GM19035 (cell line): ENCODE measurements at regions not wholly inside any gene's neighbourhood (a gene's known extent, or its start where the extent isn't known, plus 50 kb on each side); places are given as distances from the start of the nearest gene placed in this dataset.

Experiments used
- ATAC-seq: cut with Tn5 transposase; IDR thresholded peaks from one replicate; pipeline ENCODE4 v1.9.1; 2021; ENCODE audit not compliant: unreplicated experiment

DNA sequence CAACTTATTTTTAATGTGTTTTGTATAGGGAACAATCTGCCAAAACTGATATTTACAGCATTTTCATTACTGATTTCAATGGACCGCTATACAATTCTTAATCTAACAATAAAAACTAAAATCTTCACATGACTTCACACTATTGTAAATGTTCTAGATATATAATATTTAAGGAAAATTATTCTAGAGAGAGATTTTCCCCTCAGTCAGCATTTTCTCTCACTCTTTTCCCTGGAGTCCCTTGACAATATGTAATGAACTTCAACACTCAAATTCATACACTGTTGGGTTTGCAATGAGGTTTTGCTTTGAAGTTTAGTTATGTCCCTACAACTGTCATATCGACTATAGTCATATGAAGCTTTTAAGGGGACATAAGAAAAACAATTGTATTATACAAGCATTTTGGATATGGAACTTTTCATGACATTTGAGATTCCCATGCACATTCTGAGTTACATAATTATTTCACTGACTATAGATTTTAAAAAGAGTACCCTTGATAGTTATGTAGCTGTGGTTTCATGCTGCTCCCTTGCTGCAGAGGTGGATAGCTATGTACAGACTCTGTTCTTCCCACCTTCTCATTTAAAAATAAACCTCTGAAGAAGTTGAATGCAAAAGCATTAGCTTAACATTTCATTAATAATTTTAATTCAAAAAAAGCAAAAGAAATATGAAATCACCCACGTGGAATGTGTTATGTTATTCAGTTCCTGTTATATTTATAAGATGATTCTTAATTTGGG, 338.5 kb downstream of the AKAIN1 start:
- no peak for ATAC-seq

DNA sequence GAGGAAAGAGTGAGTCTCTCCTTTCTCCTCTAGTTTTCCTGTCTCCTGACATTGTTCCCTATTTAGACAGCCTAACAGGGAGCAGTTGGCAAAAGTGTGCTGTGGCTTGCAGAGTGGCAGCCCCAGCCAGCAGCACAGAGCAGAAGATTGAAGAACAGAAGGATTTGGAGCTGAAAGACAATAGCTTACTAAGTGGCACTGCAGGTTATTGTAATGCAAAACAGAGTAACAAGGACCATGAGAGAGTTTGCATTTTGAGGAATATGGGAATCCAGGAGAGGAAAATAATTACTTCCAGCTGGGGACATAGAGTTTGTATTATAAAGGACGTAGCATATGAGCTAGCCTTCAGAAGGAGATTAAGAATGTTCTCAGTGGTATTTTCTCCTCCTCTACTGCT, 342.4 kb downstream of the AKAIN1 start:
- no peak for ATAC-seq

DNA sequence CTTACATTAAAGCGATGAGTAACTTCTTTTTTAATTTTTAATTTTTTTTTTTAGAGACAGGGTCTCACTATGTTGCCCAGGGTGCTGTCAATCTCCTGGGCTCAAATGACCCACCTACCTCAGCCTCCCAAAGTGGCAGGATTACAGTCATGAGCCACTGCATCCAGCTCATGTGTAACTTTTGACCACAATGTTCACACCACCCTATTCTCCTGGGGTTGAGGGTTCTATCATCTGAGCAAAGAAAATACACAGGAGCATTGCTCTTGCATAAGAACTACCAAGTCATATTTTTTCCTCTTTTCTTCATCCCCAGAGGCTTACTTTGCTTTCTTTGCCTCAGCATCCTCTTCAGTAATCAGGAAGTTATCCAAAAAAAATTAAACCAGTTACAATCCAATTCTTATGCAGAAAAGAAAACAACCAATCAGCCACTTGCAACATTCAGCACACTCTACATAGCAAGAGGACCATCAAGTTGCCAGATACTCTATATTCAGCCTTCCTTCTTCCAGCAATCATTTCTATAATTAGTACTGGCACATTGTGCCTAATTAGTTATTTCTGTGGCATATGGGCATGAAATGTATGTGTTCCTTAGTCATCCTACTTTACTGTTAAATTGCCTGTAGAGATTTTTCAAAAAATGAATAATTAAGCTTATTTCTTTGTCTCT, 345.6 kb downstream of the AKAIN1 start:
- no peak for ATAC-seq

DNA sequence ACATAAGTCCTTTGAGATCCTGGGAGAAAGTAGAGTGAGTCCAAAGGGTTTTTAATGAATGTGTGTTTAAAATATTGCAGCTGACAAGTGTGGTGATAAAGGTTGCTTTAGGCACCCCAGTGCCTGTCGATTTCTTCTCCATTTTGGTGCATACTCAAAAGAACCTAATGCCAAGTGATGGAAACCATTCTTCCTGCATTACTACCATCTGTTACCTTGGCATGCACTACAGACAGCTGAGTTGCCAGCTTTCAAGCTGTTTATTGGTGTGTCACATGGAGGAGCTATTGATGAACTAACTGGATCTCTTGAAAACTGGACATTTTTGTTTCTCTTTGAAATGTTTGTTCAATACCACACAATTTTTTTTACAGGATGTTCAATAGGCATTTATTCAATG, 350.0 kb downstream of the AKAIN1 start:
- ATAC-seq: no peak

DNA sequence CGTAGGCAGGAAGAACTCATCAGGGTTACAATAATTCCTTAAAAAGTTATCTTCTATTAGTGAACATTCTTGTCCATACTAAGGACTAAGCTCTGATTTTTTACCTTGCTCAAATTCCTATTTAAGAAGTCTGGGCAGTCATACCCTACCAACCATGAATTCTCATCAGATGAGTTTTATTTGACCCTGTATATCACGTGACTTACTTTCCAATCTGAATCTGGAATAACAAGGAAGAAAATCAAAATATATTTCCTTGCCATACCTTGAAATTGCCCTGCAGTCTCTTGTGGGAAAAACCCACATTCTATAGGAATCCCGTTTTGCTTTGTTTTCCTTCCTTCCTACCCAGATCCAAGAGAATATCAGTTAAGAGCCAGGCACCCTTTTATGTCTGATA, 352.7 kb downstream of the AKAIN1 start:
- no peak for ATAC-seq

DNA sequence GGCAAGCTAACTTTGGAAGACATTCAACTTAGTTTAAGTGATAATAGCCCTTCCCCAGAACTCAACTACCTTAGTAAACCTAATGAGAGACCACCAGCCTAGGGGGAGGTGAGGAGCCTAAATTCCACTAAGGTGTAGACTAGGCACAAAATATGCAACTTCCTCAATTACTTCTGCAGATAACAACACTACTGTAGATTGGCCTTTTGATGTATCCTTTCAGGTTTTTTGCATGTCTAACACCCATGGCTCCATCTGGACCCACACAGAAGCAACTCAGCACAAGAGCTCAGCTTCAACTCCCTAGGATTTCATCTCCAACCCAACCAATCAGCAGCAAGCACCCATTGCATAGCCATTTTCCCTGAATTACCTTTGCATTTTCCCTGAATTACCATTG, 353.3 kb downstream of the AKAIN1 start:
- no peak for ATAC-seq

DNA sequence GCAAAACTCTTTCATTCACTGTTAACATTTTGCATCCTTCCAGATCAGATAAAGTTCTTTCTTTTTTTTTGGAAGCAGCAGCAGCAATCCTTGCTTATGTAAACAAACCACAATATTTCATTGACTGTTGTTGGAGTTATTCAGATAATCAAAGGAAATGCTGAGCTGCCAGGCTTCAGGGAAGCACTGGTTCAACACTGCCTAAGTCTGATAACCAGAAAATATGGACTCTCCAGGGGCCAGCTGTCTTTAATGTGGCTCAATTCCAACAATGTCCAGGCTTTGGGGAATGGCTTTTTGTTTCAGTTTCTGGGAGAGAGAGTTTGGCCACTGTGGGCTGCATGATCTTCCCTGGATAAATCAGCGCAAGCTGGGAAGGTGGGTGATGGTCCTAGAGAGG, 354.3 kb downstream of the AKAIN1 start:
- ATAC-seq: no peak

DNA sequence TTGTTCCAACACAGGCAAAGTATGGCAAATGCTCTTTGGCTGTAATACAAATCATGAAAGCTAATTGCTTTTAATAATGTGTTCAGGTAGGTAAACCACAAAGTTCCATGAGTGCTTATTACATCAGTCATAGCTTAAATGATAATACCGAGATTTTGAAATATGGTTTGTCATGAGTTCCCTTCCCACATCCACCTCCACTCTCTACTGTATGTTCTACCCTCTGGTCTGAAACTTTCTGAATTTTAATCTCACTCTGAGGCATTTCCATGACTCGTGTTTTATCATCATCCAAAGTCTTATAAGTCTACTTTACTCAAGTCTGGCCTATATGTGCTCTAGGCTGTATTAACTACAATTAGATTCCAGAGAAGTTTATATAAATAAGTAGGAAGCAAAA, 354.8 kb downstream of the AKAIN1 start:
- ATAC-seq: no peak

DNA sequence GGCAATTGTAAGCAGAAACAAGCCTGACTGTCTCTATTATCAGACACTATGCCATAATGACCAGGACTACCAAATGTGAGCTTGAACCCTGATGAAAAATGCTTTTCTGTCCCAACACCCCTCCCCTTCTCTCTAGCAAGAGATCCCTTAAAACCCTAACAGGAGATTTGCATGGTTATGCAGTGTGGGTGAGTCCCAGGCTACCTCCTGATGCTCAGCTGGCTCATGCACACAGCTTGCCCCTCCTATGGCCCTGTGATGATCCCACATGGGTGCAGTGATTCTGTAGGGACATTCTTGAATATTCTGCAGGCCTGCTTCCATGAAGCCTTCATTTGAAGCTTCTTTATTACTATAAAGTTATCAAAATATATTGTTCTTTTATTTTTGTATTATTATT, 357.4 kb downstream of the AKAIN1 start:
- no peak for ATAC-seq

DNA sequence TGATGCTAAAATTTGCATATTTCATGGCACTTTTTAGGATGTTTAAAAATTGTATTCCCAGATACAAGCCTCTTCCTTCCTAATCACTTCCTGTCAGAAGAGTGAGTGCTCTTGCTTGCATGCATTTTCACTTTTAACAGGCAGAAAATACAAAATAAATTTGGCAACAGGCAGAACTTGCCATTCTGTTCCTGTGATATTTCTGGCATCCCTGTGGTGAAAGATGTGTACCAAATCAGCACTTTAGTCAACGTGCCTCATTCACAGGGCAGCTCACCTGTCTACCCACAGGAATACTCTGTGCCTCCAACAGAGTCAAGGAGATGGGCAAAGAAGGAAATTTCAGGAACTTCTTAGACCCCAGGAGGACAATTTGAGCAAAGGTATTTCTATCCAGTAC, 360.9 kb downstream of the AKAIN1 start:
- ATAC-seq: no peak

DNA sequence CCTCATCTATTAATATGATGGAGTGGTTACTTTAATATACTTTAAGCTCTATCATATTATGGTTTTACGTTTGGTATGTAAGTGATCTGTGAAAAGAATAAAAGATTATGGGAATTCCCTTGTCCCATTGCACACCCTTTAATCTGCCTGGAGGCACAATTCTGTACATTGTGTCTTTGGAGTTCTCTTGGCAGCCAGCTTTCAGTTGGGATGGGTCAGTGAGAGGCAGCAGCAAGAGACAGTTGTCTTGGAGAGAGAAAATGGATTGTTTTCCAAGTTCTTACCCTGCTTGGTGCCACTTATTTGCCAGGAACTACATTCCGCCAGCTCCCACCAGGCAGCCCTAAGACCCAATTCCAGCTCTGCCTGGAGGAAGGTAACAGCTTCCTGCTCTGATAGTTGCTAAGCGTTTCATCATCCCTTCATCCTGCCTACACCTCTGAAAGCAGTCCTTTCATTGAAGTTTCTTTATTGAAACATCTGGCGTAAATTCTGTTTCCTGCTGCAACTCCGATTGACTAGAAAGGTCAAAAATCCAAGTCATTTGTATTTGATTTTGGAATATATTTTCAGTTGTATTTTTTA, 365.2 kb downstream of the AKAIN1 start:
- ATAC-seq: no peak

DNA sequence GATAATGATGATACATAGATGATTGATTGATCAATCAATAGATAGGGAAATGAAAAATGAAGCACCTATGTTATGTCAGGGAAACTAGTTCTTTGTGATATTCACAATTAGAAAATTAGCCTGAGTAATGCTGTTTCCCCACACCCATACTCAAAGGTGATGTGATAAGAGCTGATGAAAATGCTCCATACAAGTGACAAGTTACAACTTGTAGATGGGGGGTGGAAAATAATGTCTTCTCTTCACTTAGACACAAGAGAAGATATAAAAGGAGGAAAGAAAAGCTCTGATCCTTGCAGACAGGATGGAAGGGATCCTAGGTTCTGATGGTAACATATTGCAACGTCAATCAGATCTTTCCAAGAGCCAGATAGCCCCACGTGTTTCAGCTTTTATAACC, 365.9 kb downstream of the AKAIN1 start:
- ATAC-seq: no peak

DNA sequence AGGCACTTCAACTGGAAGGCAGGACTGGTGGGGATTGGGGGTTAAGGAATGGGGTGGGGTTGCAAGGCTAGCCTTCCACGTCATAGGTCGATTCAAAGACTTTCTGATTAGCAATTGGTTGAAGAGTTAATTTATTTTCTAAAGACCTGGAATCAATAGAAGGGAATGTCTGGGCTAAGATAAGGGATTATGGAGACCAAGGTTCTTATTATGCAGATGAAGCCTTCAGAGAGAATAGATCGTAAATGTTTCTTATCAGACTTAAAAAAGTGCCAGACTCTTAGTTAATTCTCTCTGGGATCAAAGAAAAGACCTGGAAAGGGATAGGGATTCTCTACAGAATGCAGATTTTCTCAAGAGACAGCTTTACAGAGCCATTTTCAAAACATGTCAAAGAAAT, 368.0 kb upstream of the DLGAP1 start:
- no peak for ATAC-seq

DNA sequence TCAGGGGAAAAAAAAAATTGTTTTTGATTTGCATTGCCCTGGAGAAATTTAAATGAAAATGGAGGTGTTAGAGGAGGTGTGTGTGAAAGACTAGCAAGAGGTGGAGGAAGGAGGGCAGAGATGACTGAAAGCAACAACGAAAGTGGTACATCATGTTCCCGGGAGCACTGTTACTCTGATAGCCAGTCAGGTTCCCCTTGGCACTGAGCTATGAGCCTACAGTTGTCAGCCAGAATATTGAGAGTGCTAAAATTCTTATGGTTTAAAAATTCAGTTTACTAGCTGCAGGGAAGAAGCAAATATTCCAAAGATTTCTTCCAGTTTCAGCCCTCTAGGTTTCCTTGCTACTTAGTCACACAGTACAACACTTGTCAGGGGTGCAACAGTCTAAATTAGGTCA, 366.7 kb upstream of the DLGAP1 start:
- ATAC-seq: no peak

DNA sequence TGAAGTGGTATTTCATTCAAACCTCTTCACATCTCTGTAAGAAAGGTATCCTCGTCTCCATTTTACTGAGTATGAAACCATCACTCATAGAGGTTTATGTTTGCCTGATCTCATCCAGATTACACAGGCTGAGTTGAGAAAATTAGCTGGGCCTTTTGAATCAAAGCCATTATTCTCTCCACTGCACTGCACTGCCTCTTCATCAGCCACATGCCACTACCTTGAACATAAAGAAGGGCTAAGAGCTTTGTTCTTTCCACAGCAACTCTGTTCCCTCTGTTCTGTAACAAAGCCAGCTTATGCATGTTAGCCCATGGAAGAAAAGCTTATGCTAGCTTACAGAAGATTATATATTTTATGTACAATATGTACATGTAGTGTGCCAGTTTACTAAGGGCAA, 362.6 kb upstream of the DLGAP1 start:
- ATAC-seq: no peak

DNA sequence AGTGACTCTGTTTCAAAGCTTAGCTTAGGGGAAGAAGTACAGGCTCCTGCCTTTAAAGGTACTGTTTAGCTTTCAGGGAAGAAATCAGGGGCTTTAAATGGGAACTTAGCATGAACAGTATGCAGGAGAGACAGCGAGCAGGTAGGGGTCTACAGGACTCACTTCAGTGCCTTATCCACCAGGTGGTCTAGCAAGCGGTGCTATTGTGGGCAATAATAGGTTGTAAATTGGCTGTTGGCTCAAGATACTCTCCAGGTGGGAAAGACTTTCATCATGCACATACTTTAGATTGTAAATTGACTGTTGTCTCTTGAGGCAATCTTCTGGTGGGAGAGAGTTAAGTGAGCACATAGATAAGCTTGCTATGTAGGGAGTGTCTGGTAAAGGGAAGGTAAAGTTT, 358.6 kb upstream of the DLGAP1 start:
- no peak for ATAC-seq

DNA sequence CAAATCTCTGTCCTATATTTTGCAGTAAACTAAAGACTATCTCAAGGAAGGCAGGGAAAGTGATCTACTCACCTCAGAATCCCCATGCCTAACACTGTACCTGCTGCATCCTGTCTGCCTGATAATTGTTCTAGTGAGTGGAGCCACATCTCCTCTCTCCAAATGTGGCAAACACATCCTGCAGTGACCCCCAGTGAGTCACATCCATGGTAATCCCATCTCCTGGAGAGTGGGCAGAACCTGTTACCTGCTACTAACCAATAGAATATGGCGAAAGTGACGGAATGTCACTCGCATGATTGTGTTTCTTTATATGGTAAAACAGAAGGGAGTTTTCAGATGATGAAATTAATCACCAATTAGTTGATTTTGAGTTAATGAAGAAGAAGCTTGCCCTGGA, 353.8 kb upstream of the DLGAP1 start:
- ATAC-seq: no peak

DNA sequence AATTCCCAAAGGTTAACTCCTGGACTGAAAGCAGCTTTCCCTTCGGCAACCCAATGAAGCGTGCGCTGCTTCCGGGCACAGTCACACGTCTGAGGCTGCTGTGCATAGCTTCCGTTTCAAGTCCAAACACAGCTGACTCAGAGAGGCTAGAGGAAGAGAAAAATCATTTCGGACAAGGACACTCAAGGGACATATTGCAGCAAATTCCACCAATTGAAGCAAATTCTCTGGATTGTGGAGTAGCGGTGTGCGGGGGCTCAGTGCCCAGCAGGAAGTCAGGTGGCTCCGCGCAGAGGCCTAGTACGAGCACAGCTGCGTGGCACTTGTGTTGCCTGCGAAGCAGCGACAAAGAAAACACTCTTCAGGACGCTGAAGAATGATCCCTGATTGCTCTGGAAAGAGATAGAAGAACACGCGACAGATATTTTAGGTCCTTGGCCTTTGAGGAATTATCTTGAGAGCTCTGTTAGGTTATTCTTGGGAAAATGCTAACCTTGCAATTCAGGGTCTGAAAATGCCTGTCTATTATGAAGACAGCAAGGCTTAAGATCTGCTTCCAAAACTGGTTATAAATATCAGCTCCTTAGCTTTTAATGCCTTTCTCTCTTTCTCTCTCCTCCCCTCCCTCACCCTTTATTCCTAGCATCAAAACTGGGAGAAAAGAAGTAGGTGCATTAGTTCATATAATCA, 352.6 kb upstream of the DLGAP1 start:
- no peak for ATAC-seq

DNA sequence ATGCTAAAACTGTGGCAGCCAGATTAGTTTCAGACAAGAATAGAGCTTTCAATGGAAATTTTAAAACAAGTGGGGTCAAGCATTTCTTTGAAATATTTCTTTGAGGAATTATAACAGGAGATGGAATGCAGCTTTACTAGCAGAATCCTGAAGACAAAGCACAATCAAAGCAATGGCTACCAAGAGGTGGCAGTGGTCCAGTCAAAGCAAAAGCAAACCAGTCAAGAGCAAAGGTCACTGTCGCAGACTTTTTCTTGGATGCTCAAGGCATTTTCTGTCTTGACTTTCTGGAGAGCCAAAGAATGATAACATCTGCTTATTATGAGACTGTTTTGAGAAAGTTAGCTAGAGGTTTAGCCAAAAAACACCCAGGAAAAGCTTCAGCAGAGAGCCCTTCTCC, 351.2 kb upstream of the DLGAP1 start:
- ATAC-seq: no peak

DNA sequence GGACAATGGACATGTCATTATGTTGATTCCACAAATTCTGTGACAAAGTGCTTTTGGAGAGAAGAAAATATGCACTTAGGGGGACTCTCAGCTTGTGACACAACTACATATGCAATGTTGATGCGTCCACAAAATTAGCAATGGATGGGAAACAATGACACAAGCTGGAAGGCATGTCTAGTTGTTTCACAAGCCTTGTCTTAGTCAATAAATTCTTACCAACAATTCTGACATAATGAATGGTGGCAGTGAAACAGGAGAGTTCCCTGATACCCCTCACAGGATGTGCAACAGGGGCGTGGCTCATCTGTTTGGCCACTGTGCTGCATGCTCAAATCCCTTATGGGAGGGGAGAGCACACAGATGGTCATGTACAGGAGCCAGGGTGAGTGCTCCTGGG, 347.2 kb upstream of the DLGAP1 start:
- no peak for ATAC-seq

DNA sequence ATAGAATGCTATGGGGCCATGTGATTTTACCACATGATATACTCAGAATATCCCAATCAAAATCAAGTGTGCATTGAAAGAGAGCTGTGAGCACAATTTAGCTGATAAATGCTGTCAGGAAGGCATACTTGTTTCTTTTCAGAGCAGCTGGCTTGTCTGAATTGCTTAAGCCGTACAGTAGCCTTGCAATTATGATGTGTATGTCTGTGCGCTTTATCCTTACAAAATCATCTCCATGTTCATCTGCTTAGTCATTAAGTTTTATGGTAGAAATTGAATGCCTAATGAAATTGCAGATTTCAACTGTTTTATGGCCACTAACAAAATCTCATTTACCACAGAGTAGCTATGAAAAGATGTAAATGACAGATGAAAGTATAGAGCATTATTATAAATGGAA, 346.0 kb upstream of the DLGAP1 start:
- ATAC-seq: no peak
